ENCODE measurements at regions not wholly inside any gene's neighbourhood (a gene's known extent, or its start where the extent isn't known, plus 50 kb on each side); places are given as distances from the start of the nearest gene placed in this dataset.
A peak's percentile ranks its signal among the peaks of the same experiment; 100 is the strongest.

GRCh38 chr2:20137131-20137571 is 85.7 kb upstream of the LAPTM4A start:
- H3K36me3 ChIP-seq (ENCODE audit: control insufficient read depth, insufficient read depth, low read length) = no peaks in the 10 kb centered on the region
- TF ChIP-seq CTCF (IDR thresholded peaks at IDR 0.05; ENCODE audit: insufficient read depth, low read length, poor library complexity, severe bottlenecking) = no peak
- H3K4me3 ChIP-seq (replicated peaks; ENCODE audit: low read depth, low read length) = no peak overlapping the region
- DNase-seq (ENCODE audit: extremely low read depth, insufficient read length) = no peak
- no peaks in the 10 kb centered on the region; the same call in 1 of the 2 replicates for H3K27me3 ChIP-seq (replicated peaks; ENCODE audit: control insufficient read depth, insufficient read depth, low read length)

GRCh38 chr2:20136149-20136548 is 84.7 kb upstream of the LAPTM4A start:
- no peak overlapping the region for H3K4me3 ChIP-seq (replicated peaks; ENCODE audit: low read depth, low read length)
- no peaks in the 10 kb centered on the region for H3K36me3 ChIP-seq (ENCODE audit: control insufficient read depth, insufficient read depth, low read length)
- no peaks in the 10 kb centered on the region; the same call in 1 of the 2 replicates for H3K27me3 ChIP-seq (replicated peaks; ENCODE audit: control insufficient read depth, insufficient read depth, low read length)
- no peak for DNase-seq (ENCODE audit: extremely low read depth, insufficient read length)
- TF ChIP-seq CTCF (IDR thresholded peaks at IDR 0.05; ENCODE audit: insufficient read depth, low read length, poor library complexity, severe bottlenecking) = no peak

- no peaks in the 10 kb centered on the region; the same call in 1 of the 2 replicates for H3K27me3 ChIP-seq (replicated peaks; ENCODE audit: control insufficient read depth, insufficient read depth, low read length)
- H3K4me3 ChIP-seq (replicated peaks; ENCODE audit: low read depth, low read length) = no peak overlapping the region
- peak; percentile 97 for TF ChIP-seq CTCF (IDR thresholded peaks at IDR 0.05; ENCODE audit: insufficient read depth, low read length, poor library complexity, severe bottlenecking)
- peak; percentile 75 for DNase-seq (ENCODE audit: extremely low read depth, insufficient read length)
- no peaks in the 10 kb centered on the region for H3K36me3 ChIP-seq (ENCODE audit: control insufficient read depth, insufficient read depth, low read length)
Measured at GRCh38 chr2:20135631-20136050, 84.2 kb upstream of the LAPTM4A start.

- no peak for TF ChIP-seq CTCF (IDR thresholded peaks at IDR 0.05; ENCODE audit: insufficient read depth, low read length, poor library complexity, severe bottlenecking)
- no peak for DNase-seq (ENCODE audit: extremely low read depth, insufficient read length)
- no peak overlapping the region for H3K4me3 ChIP-seq (replicated peaks; ENCODE audit: low read depth, low read length)
- H3K27me3 ChIP-seq (replicated peaks; ENCODE audit: control insufficient read depth, insufficient read depth, low read length) = no peaks in the 10 kb centered on the region; the same call in 1 of the 2 replicates
- H3K36me3 ChIP-seq (ENCODE audit: control insufficient read depth, insufficient read depth, low read length) = no peaks in the 10 kb centered on the region
Measured at GRCh38 chr2:20132990-20133535, 81.6 kb upstream of the LAPTM4A start.

GRCh38 chr2:20130821-20131645 is 79.6 kb upstream of the LAPTM4A start:
- Histone ChIP-seq H3K4me3 (replicated peaks; ENCODE audit: low read depth, low read length) (no peak overlapping the region), H3K36me3 (ENCODE audit: control insufficient read depth, insufficient read depth, low read length) (no peaks in the 10 kb centered on the region), H3K27me3 (replicated peaks; ENCODE audit: control insufficient read depth, insufficient read depth, low read length) (no peaks in the 10 kb centered on the region; the same call in 1 of the 2 replicates)
- no peak for TF ChIP-seq CTCF (IDR thresholded peaks at IDR 0.05; ENCODE audit: insufficient read depth, low read length, poor library complexity, severe bottlenecking)
- DNase-seq (ENCODE audit: extremely low read depth, insufficient read length) = no peak

Measured in GM06990 (cell line).